AG04450 (cell line): ENCODE measurements at regions not wholly inside any gene's neighbourhood (a gene's known extent, or its start where the extent isn't known, plus 50 kb on each side); places are given as distances from the start of the nearest gene placed in this dataset.

Experiments
- CTCF ChIA-PET: fragments of 300-600, 350-600 bp; formaldehyde crosslinking; extraction: SDS; loops from one replicate; lab custom pipeline; 2022; ENCODE audit warnings: antibody characterized with exemption, inconsistent platforms; lab: Charles Lee
- POLR2A ChIA-PET: fragments of 350-600 bp; formaldehyde crosslinking; extraction: SDS; loops from one replicate; lab custom pipeline; 2021; ENCODE audit warnings: antibody characterized with exemption, inconsistent platforms; lab: Yijun Ruan, JAX
- DNase-seq: peaks from one replicate; pipeline ENCODE4 v3.0.0-alpha.2; 2011; ENCODE audit warnings: low read depth, low spot score
- H3K27ac ChIP-seq: one replicate; pipeline ENCODE4 v1.5.1; 2012; ENCODE audit warnings: low read depth, low read length, control low read depth
- H3K27me3 ChIP-seq: one replicate; pipeline ENCODE4 v1.6.0; 2012; ENCODE audit warnings: low read length; ENCODE audit not compliant: control insufficient read depth, insufficient read depth
- H3K4me3 ChIP-seq: 2 replicates; pipeline ENCODE4 v1.5.1; 2011; ENCODE audit warnings: mild to moderate bottlenecking, low read depth, low read length, control low read depth
- H3K9me3 ChIP-seq: 2 replicates; pipeline ENCODE4 v1.5.1; 2012; ENCODE audit warnings: low read length; ENCODE audit not compliant: control insufficient read depth, insufficient read depth
- TF ChIP-seq, protein P1 (sequence below): IDR thresholded peaks from 2 replicates; pipeline ENCODE4 v1.5.1; 2011; ENCODE audit warnings: low read depth, low read length, control low read depth, inconsistent platforms

DNA sequence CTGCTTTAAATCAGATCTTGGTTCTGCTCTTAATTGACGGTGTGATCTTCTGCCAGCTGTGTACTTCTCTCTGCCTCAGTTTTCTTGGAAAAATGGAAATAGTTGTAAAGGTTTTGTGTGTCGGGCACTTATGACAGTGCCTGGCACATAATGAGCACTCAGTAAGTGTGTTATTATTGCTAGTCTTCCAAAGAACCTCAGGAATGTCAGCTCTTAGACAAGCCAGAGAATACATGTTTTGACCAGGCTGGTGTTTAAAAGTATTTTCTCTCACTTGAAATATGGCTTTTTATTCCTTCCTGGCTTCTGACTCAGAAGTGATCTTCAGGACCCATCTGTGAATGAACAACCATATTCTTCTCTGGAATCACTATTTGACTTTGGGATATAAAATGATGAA is 304.1 kb downstream of the SNAPC1 start:
- ChIA-PET CTCF (no interaction called here), POLR2A (no interaction called here)
- Histone ChIP-seq H3K27ac (no peak overlapping the region), H3K4me3 (no peak overlapping the region), H3K9me3 (no peaks in the 10 kb centered on the region), H3K27me3 (peaks cover 2% of the 10 kb centered on the region)
- TF ChIP-seq, protein P1, sequence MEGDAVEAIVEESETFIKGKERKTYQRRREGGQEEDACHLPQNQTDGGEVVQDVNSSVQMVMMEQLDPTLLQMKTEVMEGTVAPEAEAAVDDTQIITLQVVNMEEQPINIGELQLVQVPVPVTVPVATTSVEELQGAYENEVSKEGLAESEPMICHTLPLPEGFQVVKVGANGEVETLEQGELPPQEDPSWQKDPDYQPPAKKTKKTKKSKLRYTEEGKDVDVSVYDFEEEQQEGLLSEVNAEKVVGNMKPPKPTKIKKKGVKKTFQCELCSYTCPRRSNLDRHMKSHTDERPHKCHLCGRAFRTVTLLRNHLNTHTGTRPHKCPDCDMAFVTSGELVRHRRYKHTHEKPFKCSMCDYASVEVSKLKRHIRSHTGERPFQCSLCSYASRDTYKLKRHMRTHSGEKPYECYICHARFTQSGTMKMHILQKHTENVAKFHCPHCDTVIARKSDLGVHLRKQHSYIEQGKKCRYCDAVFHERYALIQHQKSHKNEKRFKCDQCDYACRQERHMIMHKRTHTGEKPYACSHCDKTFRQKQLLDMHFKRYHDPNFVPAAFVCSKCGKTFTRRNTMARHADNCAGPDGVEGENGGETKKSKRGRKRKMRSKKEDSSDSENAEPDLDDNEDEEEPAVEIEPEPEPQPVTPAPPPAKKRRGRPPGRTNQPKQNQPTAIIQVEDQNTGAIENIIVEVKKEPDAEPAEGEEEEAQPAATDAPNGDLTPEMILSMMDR: no peak
- no peak for DNase-seq

DNA sequence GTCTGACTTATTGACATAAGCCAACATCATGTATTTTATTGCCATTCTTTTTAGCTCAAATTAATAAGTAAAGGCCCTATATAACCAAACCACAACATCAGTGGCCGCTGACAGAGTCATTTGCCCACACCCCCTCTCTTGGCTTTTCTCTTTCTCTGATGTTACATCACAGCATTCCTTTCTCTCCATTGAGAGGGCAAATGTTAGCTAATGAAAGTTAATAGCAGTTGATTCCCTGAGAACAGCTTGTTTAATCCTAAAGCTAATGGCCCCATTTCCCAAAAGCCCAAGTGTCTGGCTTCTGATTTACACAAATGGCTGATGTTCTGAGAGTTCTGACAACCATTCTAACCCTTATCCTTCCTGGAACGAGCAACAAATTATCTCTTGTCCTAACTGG is 308.8 kb downstream of the SNAPC1 start:
- CTCF ChIA-PET: interaction anchor here (0.8 kb wide), 1 partner anchor 176 kb away, joined by 3 read pairs; no protein-coding TSS in a partner anchor
- Histone ChIP-seq H3K9me3 (no peaks in the 10 kb centered on the region), H3K4me3 (no peak overlapping the region), H3K27me3 (peaks cover 2% of the 10 kb centered on the region), H3K27ac (no peak overlapping the region)
- DNase-seq: no peak
- POLR2A ChIA-PET: interaction anchor here (0.6 kb wide), 1 partner anchor 1044 kb away, joined by 3 read pairs; no protein-coding TSS in a partner anchor
- TF ChIP-seq, protein P1: no peak

DNA sequence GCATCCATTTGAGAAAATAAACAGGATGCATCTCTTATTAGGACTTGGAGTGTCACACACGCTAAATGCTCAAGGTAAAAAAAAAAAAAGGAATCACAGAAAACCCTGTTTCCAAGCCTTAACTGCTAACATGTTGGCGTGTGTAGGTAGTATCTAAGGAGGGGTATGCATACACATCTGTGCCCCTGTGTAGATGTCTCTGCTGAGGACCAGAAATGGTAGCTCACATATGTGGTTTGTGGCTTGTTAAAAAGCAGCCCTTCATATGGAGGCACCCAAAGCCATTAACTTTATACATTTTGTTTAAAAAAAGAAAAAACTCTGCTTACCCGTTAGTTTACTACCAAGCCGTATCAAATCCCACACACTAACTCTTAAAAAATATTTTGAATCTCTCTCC is 314.1 kb downstream of the SNAPC1 start:
- no peak overlapping the region for H3K4me3 ChIP-seq
- CTCF ChIA-PET: no interaction called here
- DNase-seq: no peak
- no peaks in the 10 kb centered on the region for H3K27me3 ChIP-seq
- TF ChIP-seq, protein P1: no peak
- no peak overlapping the region for H3K27ac ChIP-seq
- POLR2A ChIA-PET: no interaction called here
- no peaks in the 10 kb centered on the region for H3K9me3 ChIP-seq

GRCh38 chr14:62076825-62077605 is 314.8 kb downstream of the SNAPC1 start:
- ChIA-PET POLR2A (interaction anchor here (0.7 kb wide), 1 partner anchor 55 kb away, joined by 3 read pairs; no protein-coding TSS in a partner anchor), CTCF (no interaction called here)
- H3K27ac ChIP-seq: no peak overlapping the region
- H3K9me3 ChIP-seq: no peaks in the 10 kb centered on the region
- DNase-seq: no peak
- H3K27me3 ChIP-seq: no peaks in the 10 kb centered on the region
- TF ChIP-seq, protein P1: no peak
- no peak overlapping the region for H3K4me3 ChIP-seq

GRCh38 chr14:62077676-62078261 is 315.5 kb downstream of the SNAPC1 start:
- Histone ChIP-seq H3K9me3 (no peaks in the 10 kb centered on the region), H3K27me3 (no peaks in the 10 kb centered on the region), H3K4me3 (no peak overlapping the region), H3K27ac (no peak overlapping the region)
- ChIA-PET CTCF (no interaction called here), POLR2A (interaction anchor here (0.7 kb wide), 1 partner anchor 56 kb away, joined by 3 read pairs; no protein-coding TSS in a partner anchor)
- no peak for DNase-seq
- TF ChIP-seq, protein P1: no peak
